Body of pancreas (tissue), 4 donors: ENCODE measurements at regions not wholly inside any gene's neighbourhood (a gene's known extent, or its start where the extent isn't known, plus 50 kb on each side); places are given as distances from the start of the nearest gene placed in this dataset.

Source experiments
- ATAC-seq: fragments of 150-250 bp; one replicate; pipeline ENCODE4 v1.9.1; 2016
- DNase-seq, 4 donors: peaks; one replicate each; pipeline ENCODE4 v3.0.0-alpha.2; 2019
- H3K27ac ChIP-seq, 4 donors: fragments of 200-600 bp; sonication (generic); 1 replicate in 3 of 4; 2 replicates in 1 of 4; pipeline versions ENCODE4 v1.5.1 to v1.6.1; 2016 to 2019; ENCODE audit warnings: mild to moderate bottlenecking in 1 of 4, mixed read lengths in 1 of 4, moderate library complexity in 1 of 4
- H3K27me3 ChIP-seq, 2 donors: fragments of 200-600 bp; sonication (generic); one replicate each; pipeline ENCODE4 v1.6.0; 2016; ENCODE audit warnings: mild to moderate bottlenecking in 1 of 2
- H3K36me3 ChIP-seq, 2 donors: fragments of 200-600 bp; sonication (generic); replicated peaks in 1 of 2; 2 replicates each; pipeline ENCODE4 v1.5.1; 2016; ENCODE audit warnings: low read depth in 2 of 2; ENCODE audit not compliant: insufficient read depth in 1 of 2
- H3K4me1 ChIP-seq: fragments of 200-600 bp; sonication (generic); one replicate; pipeline ENCODE4 v1.6.0; 2016
- H3K4me3 ChIP-seq, 2 donors: fragments of 200-600 bp; sonication (generic); 1 replicate in 1 of 2; 2 replicates in 1 of 2; pipeline ENCODE4 v1.5.1; 2016 to 2019
- H3K9me3 ChIP-seq, 3 donors: fragments of 200-600 bp; sonication (generic); 1 replicate in 2 of 3; 2 replicates in 1 of 3; pipeline ENCODE4 v1.5.1; 2016
- CTCF ChIP-seq, 7 experiments: fragments of 450-650 bp in 4 of 7; fragments of 200-600 bp in 3 of 7; sonication (generic) in 3 of 7; IDR thresholded peaks; one replicate each; pipeline ENCODE4 v1.5.1; 2016 to 2019; ENCODE audit warnings: antibody characterized with exemption in 7 of 7
- POLR2A ChIP-seq, 3 donors: fragments of 450-650 bp; IDR thresholded peaks; one replicate each; pipeline ENCODE4 v1.6.1; 2016; ENCODE audit warnings: antibody characterized with exemption in 3 of 3, mild to moderate bottlenecking in 2 of 3
- WGBS, 2 donors: methylation state at CpG; one replicate each; pipeline ENCODE4 v1.1.5; 2017; 5-methylcytosine and 5-hydroxymethylcytosine counted together
- intact Hi-C: fragments of 100-400 bp; cut with DNase I; formaldehyde crosslinking; loops from one replicate; pipeline ENCODE4 v1.15.1; 2023

- DNase-seq (no peak), ATAC-seq (no peak)
- intact Hi-C loops = no loop called here
These were observed 307.3 kb upstream of the CCL2 start for GRCh38 chr17:33947762-33948161.

GRCh38 chr17:33948309-33948708 is 306.8 kb upstream of the CCL2 start:
- no peak for DNase-seq
- H3K9me3 ChIP-seq = no peaks in the 10 kb centered on the region
- no peaks in the 10 kb centered on the region for H3K4me1 ChIP-seq
- 72 to 88% methylated on average over 5 to 7 of the region's 7 CpGs for WGBS, 2 donors
- ATAC-seq = no peak
- H3K4me3 ChIP-seq = no peak overlapping the region
- intact Hi-C loops = no loop called here
- TF ChIP-seq CTCF (IDR thresholded peaks at IDR 0.05) (no peak), POLR2A (IDR thresholded peaks at IDR 0.05) (no peak)
- no peaks in the 10 kb centered on the region for H3K27me3 ChIP-seq
- no peak overlapping the region for H3K27ac ChIP-seq
- no peaks in the 10 kb centered on the region for H3K36me3 ChIP-seq

More at GRCh38 chr17:33947762-33948161, 307.3 kb upstream of the CCL2 start:
- Histone ChIP-seq H3K27me3 (no peaks in the 10 kb centered on the region), H3K27ac (no peak overlapping the region), H3K9me3 (no peaks in the 10 kb centered on the region), H3K4me1 (no peaks in the 10 kb centered on the region), H3K36me3 (no peaks in the 10 kb centered on the region), H3K4me3 (no peak overlapping the region)
- no peak for TF ChIP-seq POLR2A (IDR thresholded peaks at IDR 0.05)
- TF ChIP-seq CTCF (IDR thresholded peaks at IDR 0.05) = no peak

GRCh38 chr17:33949100-33949499 is 306.0 kb upstream of the CCL2 start:
- TF ChIP-seq POLR2A (IDR thresholded peaks at IDR 0.05) = no peak
- peak in 5 of 7 experiments; percentile 13 to 51 (median 32) for TF ChIP-seq CTCF (IDR thresholded peaks at IDR 0.05)
- Histone ChIP-seq H3K27ac (no peak overlapping the region), H3K4me1 (no peaks in the 10 kb centered on the region), H3K27me3 (no peaks in the 10 kb centered on the region), H3K4me3 (no peak overlapping the region), H3K36me3 (no peaks in the 10 kb centered on the region), H3K9me3 (no peaks in the 10 kb centered on the region)
- DNase-seq (peak; percentile 25 to 69 (median 36)), ATAC-seq (no peak)
- 45 to 52% methylated on average over 4 of the region's 4 CpGs for WGBS, 2 donors
- intact Hi-C loops = no loop called here

GRCh38 chr17:33950061-33950460 is 305.0 kb upstream of the CCL2 start:
- no peaks in the 10 kb centered on the region for H3K4me1 ChIP-seq

More at GRCh38 chr17:33950061-33950460, 305.0 kb upstream of the CCL2 start:
- 87 to 91% methylated on average over 6 of the region's 6 CpGs for WGBS, 2 donors
- Histone ChIP-seq H3K36me3 (no peaks in the 10 kb centered on the region), H3K4me3 (no peak overlapping the region), H3K27me3 (no peaks in the 10 kb centered on the region), H3K27ac (no peak overlapping the region), H3K9me3 (no peaks in the 10 kb centered on the region)
- DNase-seq = no peak
- TF ChIP-seq CTCF (IDR thresholded peaks at IDR 0.05) = no peak
- TF ChIP-seq POLR2A (IDR thresholded peaks at IDR 0.05) = no peak
- intact Hi-C loops = no loop called here
- no peak for ATAC-seq
